Posterior cingulate gyrus (tissue), 11 donors: ENCODE measurements at regions not wholly inside any gene's neighbourhood (a gene's known extent, or its start where the extent isn't known, plus 50 kb on each side); places are given as distances from the start of the nearest gene placed in this dataset.
"Not testable (repeated sequence)": the region's sequence is repeated elsewhere in the genome, so short reads cannot be mapped to it uniquely, and the experiment has no call there.

Experiments
- DNase-seq, 10 donors: peaks; one replicate each; pipeline versions ENCODE4 v3.0.0 to v3.0.0-alpha.2; 2020 to 2021; ENCODE audit warnings: mixed read lengths in 3 of 10
- intact Hi-C: fragments of 100-400 bp; cut with DNase I; formaldehyde crosslinking; loops from one replicate; pipeline ENCODE4 v1.15.1; 2023

DNA sequence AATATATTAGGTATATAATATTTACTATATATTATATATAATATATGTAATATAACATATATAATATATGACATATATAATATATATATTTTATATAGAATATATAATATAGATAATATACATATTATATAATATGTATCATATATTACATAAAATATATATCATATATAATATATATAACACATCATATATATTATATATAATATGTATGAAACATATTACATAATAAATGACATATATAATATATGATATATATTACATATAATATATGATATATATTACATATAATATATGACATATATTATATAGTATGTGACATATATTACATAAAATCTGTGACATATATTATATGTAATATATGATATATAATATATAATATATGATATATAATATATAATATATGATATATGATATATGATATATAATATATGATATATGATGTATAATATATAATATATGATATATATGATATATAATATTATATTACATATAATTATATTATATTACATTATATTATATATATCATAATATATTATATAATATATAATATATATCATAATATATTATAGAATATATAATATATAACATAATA is 119.5 kb upstream of the RIMBP3 start:
- intact Hi-C loops = no loop called here
- DNase-seq = no peak

DNA sequence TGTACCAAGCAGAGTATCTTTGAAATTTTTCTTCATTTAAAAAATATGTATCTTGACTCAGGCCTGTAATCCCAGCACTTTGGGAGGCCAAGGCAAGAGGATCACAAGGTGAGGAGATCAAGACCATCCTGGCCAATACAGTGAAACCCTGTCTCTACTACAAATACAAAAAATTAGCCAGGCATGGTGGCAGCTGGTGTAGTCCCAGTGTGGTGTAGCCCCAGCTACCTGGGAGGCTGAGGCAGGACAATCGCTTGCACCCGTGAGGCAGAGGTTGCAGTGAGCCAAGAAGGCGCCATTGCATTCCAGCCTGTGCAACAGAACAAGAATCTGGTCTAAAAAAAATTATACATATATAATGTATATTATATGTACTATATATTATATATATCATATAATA is 118.7 kb upstream of the RIMBP3 start:
- intact Hi-C loops = not testable (repeated sequence)
- peak; percentile 5 to 82 (median 26) for DNase-seq
